Fibroblast of lung (primary cell): ENCODE measurements at regions not wholly inside any gene's neighbourhood (a gene's known extent, or its start where the extent isn't known, plus 50 kb on each side); places are given as distances from the start of the nearest gene placed in this dataset.

Source experiments
- DNase-seq, 2 donors: peaks; one replicate each; pipeline versions ENCODE4 v3.0.0 to v3.0.0-alpha.2; 2010; ENCODE audit warnings: low read depth in 2 of 2
- H2AFZ ChIP-seq: 2 replicates; pipeline ENCODE4 v1.5.1; 2012; ENCODE audit warnings: low read length, control low read depth, inconsistent platforms
- H3K27ac ChIP-seq: 2 replicates; pipeline ENCODE4 v1.5.1; 2011; ENCODE audit warnings: low read length, control low read depth; ENCODE audit not compliant: insufficient read depth
- H3K27me3 ChIP-seq: 2 replicates; pipeline ENCODE4 v1.5.1; 2011; ENCODE audit warnings: mild to moderate bottlenecking, low read length; ENCODE audit not compliant: control insufficient read depth, insufficient read depth
- H3K36me3 ChIP-seq: 2 replicates; pipeline ENCODE4 v1.5.1; 2011; ENCODE audit warnings: low read length; ENCODE audit not compliant: control insufficient read depth, insufficient read depth
- H3K4me1 ChIP-seq: 2 replicates; pipeline ENCODE4 v1.5.1; 2011; ENCODE audit warnings: low read length; ENCODE audit not compliant: control insufficient read depth, insufficient read depth; ENCODE audit errors: extremely low read depth
- H3K4me2 ChIP-seq: 2 replicates; pipeline ENCODE4 v1.5.1; 2011; ENCODE audit warnings: low read length, control low read depth; ENCODE audit not compliant: insufficient read depth; ENCODE audit errors: extremely low read depth
- H3K4me3 ChIP-seq, 4 experiments: fragments of 200-600 bp in 1 of 4; sonication (generic) in 1 of 4; replicated peaks in 1 of 4; 2 replicates each; pipeline ENCODE4 v1.5.1; 2011 to 2016; ENCODE audit warnings: low read length in 4 of 4, low read depth in 3 of 4, mild to moderate bottlenecking in 3 of 4, control low read depth in 2 of 4, inconsistent platforms in 1 of 4, mixed read lengths in 1 of 4; ENCODE audit not compliant: insufficient read depth in 1 of 4; ENCODE audit errors: control extremely low read depth in 1 of 4
- H3K79me2 ChIP-seq: 2 replicates; pipeline ENCODE4 v1.5.1; 2012; ENCODE audit warnings: mild to moderate bottlenecking, low read length, inconsistent platforms; ENCODE audit not compliant: control insufficient read depth, insufficient read depth
- H3K9ac ChIP-seq: 2 replicates; pipeline ENCODE4 v1.5.1; 2011; ENCODE audit warnings: mild to moderate bottlenecking, low read length, control low read depth; ENCODE audit not compliant: insufficient read depth
- H3K9me3 ChIP-seq: 2 replicates; pipeline ENCODE4 v1.5.1; 2012; ENCODE audit warnings: low read depth, low read length; ENCODE audit not compliant: control insufficient read depth, insufficient read depth
- H4K20me1 ChIP-seq: 2 replicates; pipeline ENCODE4 v1.5.1; 2011; ENCODE audit warnings: low read length; ENCODE audit not compliant: control insufficient read depth, insufficient read depth; ENCODE audit errors: extremely low read depth
- EZH2 ChIP-seq: IDR thresholded peaks from 2 replicates; pipeline ENCODE4 v1.5.1; 2012; ENCODE audit warnings: low read length, control low read depth, mild to moderate bottlenecking; ENCODE audit errors: missing control alignments
- TF ChIP-seq, protein P1 (sequence below), 2 donors: IDR thresholded peaks in 1 of 2; conservative IDR thresholded peaks in 1 of 2; 1 replicate in 1 of 2; 2 replicates in 1 of 2; pipeline ENCODE4 v1.5.1; 2011 to 2012; ENCODE audit warnings: low read length in 2 of 2, control low read depth in 1 of 2, inconsistent platforms in 1 of 2, low read depth in 1 of 2, mild to moderate bottlenecking in 1 of 2

DNA sequence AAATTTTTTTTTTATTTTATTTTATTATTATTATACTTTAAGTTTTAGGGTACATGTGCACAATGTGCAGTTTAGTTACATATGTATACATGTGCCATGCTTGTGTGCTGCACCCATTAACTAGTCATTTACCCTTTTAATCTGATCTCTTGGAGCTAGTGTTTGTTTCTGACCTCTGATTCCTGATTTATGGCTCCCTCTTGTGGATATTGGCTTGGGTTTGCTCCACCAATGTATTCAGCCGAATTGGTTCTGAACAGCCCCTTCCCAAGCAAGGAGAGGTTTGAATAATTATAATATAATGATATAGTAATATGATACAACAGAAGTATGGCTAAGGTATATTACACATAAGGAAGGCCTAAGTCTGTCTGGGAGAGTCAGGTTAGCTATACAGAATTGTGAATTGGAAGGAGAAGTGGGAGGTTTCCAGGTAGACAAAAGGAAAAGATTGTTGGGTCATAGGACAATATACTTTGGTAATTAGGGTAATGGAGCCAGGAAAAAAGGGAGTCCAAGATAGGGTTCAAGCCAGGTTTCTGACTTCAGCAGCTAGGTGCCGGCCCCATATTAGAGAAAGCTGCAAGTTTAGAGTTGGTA is 53.1 kb upstream of the HMCN1 start:
- no peak overlapping the region for H3K9ac ChIP-seq
- H3K27ac ChIP-seq, result no peak overlapping the region
- H3K4me2 ChIP-seq, result no peak overlapping the region
- no peaks in the 10 kb centered on the region for H4K20me1 ChIP-seq
- peak; percentile 26 to 50 for DNase-seq
- no peak overlapping the region for H3K4me3 ChIP-seq
- H3K27me3 ChIP-seq, result no peaks in the 10 kb centered on the region
- no peaks in the 10 kb centered on the region for H3K4me1 ChIP-seq
- H3K36me3 ChIP-seq, result no peaks in the 10 kb centered on the region
- no peaks in the 10 kb centered on the region for H3K9me3 ChIP-seq
- H2AFZ ChIP-seq, result no peak overlapping the region
- H3K79me2 ChIP-seq, result no peaks in the 10 kb centered on the region
- no peak for TF ChIP-seq EZH2
- TF ChIP-seq, protein P1, sequence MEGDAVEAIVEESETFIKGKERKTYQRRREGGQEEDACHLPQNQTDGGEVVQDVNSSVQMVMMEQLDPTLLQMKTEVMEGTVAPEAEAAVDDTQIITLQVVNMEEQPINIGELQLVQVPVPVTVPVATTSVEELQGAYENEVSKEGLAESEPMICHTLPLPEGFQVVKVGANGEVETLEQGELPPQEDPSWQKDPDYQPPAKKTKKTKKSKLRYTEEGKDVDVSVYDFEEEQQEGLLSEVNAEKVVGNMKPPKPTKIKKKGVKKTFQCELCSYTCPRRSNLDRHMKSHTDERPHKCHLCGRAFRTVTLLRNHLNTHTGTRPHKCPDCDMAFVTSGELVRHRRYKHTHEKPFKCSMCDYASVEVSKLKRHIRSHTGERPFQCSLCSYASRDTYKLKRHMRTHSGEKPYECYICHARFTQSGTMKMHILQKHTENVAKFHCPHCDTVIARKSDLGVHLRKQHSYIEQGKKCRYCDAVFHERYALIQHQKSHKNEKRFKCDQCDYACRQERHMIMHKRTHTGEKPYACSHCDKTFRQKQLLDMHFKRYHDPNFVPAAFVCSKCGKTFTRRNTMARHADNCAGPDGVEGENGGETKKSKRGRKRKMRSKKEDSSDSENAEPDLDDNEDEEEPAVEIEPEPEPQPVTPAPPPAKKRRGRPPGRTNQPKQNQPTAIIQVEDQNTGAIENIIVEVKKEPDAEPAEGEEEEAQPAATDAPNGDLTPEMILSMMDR (conservative IDR thresholded peaks at IDR 0.05 in 1 of 2, IDR thresholded peaks at IDR 0.05 in 1 of 2; ENCODE audit: low read depth in 1 of 2, low read length in 2 of 2), result peak; percentile 54 to 65

DNA sequence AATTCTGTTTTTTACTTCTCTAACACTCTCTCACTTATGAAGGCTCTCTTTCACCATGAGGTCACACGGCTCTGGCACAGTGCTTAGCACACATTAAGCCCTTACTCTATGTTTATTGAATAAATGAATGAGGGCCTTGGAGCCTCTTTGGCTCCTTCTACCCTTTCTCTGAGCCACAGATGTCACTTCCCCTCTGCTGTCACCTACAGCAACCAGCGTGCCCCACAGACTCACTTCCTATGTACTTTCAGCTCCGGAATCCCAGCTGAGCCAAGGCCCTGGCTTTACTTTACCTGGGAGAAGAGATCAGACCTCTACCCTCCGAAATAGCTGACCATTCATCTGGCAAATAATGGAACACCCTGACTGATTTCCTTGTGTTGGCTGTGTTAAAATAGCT is 53.7 kb upstream of the HMCN1 start:
- no peaks in the 10 kb centered on the region for H3K79me2 ChIP-seq
- TF ChIP-seq EZH2, result no peak
- TF ChIP-seq, protein P1 (conservative IDR thresholded peaks at IDR 0.05 in 1 of 2, IDR thresholded peaks at IDR 0.05 in 1 of 2; ENCODE audit: low read depth in 1 of 2, low read length in 2 of 2), result no peak
- H2AFZ ChIP-seq, result no peak overlapping the region
- H3K27ac ChIP-seq, result no peak overlapping the region
- no peaks in the 10 kb centered on the region for H3K36me3 ChIP-seq
- no peaks in the 10 kb centered on the region for H3K4me1 ChIP-seq
- DNase-seq, result no peak
- H3K9ac ChIP-seq, result no peak overlapping the region
- no peaks in the 10 kb centered on the region for H4K20me1 ChIP-seq
- H3K4me3 ChIP-seq, result no peak overlapping the region
- no peak overlapping the region for H3K4me2 ChIP-seq
- no peaks in the 10 kb centered on the region for H3K9me3 ChIP-seq
- no peaks in the 10 kb centered on the region for H3K27me3 ChIP-seq

DNA sequence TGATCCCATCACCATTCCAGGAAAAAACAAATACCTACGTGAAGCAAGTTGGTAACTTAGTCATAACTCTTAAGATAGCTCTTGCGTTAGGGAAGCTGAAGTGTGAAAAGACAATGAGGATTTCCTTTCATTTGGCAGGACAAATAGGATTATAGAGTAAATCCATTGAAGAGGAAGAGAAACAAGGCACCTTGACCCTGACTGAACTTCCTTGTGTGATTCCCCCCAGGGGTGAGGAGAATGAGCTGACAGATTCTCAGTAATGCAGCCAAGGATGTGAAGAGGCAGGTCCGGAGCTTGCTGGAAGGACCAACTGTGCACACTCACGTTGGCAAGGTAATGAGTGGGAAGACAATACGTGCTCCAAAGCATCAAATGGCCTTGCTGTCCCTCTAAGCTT is 55.0 kb upstream of the HMCN1 start:
- no peaks in the 10 kb centered on the region for H3K9me3 ChIP-seq
- H3K79me2 ChIP-seq, result no peaks in the 10 kb centered on the region
- no peak overlapping the region for H2AFZ ChIP-seq
- H3K4me2 ChIP-seq, result no peak overlapping the region
- no peaks in the 10 kb centered on the region for H3K36me3 ChIP-seq
- H3K27ac ChIP-seq, result no peak overlapping the region
- H3K4me1 ChIP-seq, result no peaks in the 10 kb centered on the region
- TF ChIP-seq, protein P1 (conservative IDR thresholded peaks at IDR 0.05 in 1 of 2, IDR thresholded peaks at IDR 0.05 in 1 of 2; ENCODE audit: low read depth in 1 of 2, low read length in 2 of 2), result no peak
- no peak for TF ChIP-seq EZH2
- no peak overlapping the region for H3K9ac ChIP-seq
- H3K27me3 ChIP-seq, result no peaks in the 10 kb centered on the region
- no peaks in the 10 kb centered on the region for H4K20me1 ChIP-seq
- no peak overlapping the region for H3K4me3 ChIP-seq
- DNase-seq, result peak in 1 of 2 donors; percentile 49
